DOHH2 (cell line): ENCODE measurements at regions not wholly inside any gene's neighbourhood (a gene's known extent, or its start where the extent isn't known, plus 50 kb on each side); places are given as distances from the start of the nearest gene placed in this dataset.

ENCODE experiments used
- H3F3A ChIP-seq: fragments of 200-600 bp; sonication (generic), shearing (Covaris generic); 2 replicates; pipeline ENCODE4 v1.6.0; 2016; ENCODE audit warnings: antibody characterized with exemption, mild to moderate bottlenecking; ENCODE audit not compliant: control insufficient read depth, insufficient read depth
- H3K27ac ChIP-seq: fragments of 200-600 bp; sonication (generic); 2 replicates; pipeline ENCODE4 v1.5.1; 2014; ENCODE audit warnings: low read depth, mild to moderate bottlenecking, low read length, moderate library complexity
- H3K27me3 ChIP-seq: fragments of 200-600 bp; sonication (generic); 2 replicates; pipeline ENCODE4 v1.6.1; 2014; ENCODE audit warnings: mild to moderate bottlenecking, low read length, mixed read lengths; ENCODE audit not compliant: control insufficient read depth
- H3K36me3 ChIP-seq: fragments of 200-600 bp; sonication (generic); 2 replicates; pipeline ENCODE4 v1.6.1; 2014; ENCODE audit warnings: mild to moderate bottlenecking, low read length, moderate library complexity, mixed read lengths; ENCODE audit not compliant: control insufficient read depth
- H3K4me1 ChIP-seq: fragments of 200-600 bp; sonication (generic); 2 replicates; pipeline ENCODE4 v1.6.1; 2014; ENCODE audit warnings: mild to moderate bottlenecking, low read length, mixed read lengths; ENCODE audit not compliant: control insufficient read depth
- H3K4me2 ChIP-seq: fragments of 200-600 bp; sonication (generic); 2 replicates; pipeline ENCODE4 v1.6.0; 2014; ENCODE audit warnings: mild to moderate bottlenecking, low read length, moderate library complexity
- H3K4me3 ChIP-seq: fragments of 200-600 bp; sonication (generic); 2 replicates; pipeline ENCODE4 v1.5.1; 2014; ENCODE audit warnings: mild to moderate bottlenecking, low read length, mixed read lengths
- H3K79me2 ChIP-seq: fragments of 200-600 bp; sonication (generic); 2 replicates; pipeline ENCODE4 v1.6.1; 2014; ENCODE audit warnings: mild to moderate bottlenecking, low read length, mixed read lengths; ENCODE audit not compliant: control insufficient read depth
- H3K9me2 ChIP-seq: fragments of 200-600 bp; sonication (generic); replicated peaks from 2 replicates; pipeline ENCODE4 v1.6.1; 2014; ENCODE audit warnings: mild to moderate bottlenecking, low read length, mixed read lengths; ENCODE audit not compliant: control insufficient read depth
- H3K9me3 ChIP-seq: fragments of 200-600 bp; sonication (generic); 2 replicates; pipeline ENCODE4 v1.6.1; 2014; ENCODE audit warnings: antibody characterized with exemption, low read length, mixed read lengths; ENCODE audit not compliant: control insufficient read depth, insufficient read depth
- H4K20me1 ChIP-seq: fragments of 200-600 bp; sonication (generic); 2 replicates; pipeline ENCODE4 v1.6.0; 2014; ENCODE audit warnings: low read depth, mild to moderate bottlenecking, antibody characterized with exemption, low read length, moderate library complexity; ENCODE audit not compliant: control insufficient read depth, insufficient read depth
- CTCF ChIP-seq: fragments of 200-600 bp; sonication (generic); IDR thresholded peaks from one replicate; pipeline ENCODE4 v1.5.1; 2014; ENCODE audit warnings: antibody characterized with exemption, mild to moderate bottlenecking, low read depth, low read length; ENCODE audit not compliant: poor library complexity, severe bottlenecking
- EZH2phosphoT487 ChIP-seq: fragments of 200-600 bp; sonication (generic); IDR thresholded peaks from 2 replicates; pipeline ENCODE4 v1.6.1; 2017; ENCODE audit warnings: borderline replicate concordance, mild to moderate bottlenecking, antibody characterized with exemption, low read length, moderate library complexity, mixed read lengths

GRCh38 chr1:163570071-163570470 is 248.3 kb downstream of the NUF2 start:
- Histone ChIP-seq H3K4me3 (no peak overlapping the region), H4K20me1 (no peaks in the 10 kb centered on the region), H3K9me3 (no peaks in the 10 kb centered on the region), H3K36me3 (no peaks in the 10 kb centered on the region), H3K27me3 (no peaks in the 10 kb centered on the region), H3K4me2 (no peak overlapping the region), H3K79me2 (no peaks in the 10 kb centered on the region), H3K27ac (no peak overlapping the region), H3K9me2 (no peaks in the 10 kb centered on the region), H3K4me1 (no peaks in the 10 kb centered on the region), H3F3A (no peaks in the 10 kb centered on the region)
- no peak for TF ChIP-seq CTCF
- TF ChIP-seq EZH2phosphoT487 = no peak

DNA sequence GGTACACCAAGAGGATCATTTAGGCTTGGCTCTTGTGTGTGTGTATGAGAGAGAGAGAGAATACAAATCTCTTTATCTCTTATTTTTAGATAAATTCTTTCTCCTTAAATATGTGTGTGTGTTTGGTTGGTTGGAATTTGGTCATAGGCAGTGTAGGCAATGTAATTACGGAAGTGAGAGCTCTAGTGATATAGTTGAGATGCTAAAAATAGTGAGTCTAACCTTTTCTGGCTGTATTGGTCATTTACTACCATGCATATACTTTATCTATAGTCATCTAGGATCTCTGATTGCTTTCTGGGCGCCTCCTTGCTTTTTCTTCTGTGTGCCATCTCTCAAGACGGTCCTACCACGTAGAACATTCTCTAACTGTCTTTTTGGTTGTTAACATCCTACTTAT is 250.2 kb downstream of the NUF2 start:
- no peaks in the 10 kb centered on the region for H3K27me3 ChIP-seq
- no peaks in the 10 kb centered on the region for H3K9me2 ChIP-seq
- H3K4me2 ChIP-seq = no peak overlapping the region
- H3K9me3 ChIP-seq = no peaks in the 10 kb centered on the region
- TF ChIP-seq EZH2phosphoT487 (no peak), CTCF (no peak)
- H3K4me3 ChIP-seq = no peak overlapping the region
- H4K20me1 ChIP-seq = no peaks in the 10 kb centered on the region
- no peaks in the 10 kb centered on the region for H3K36me3 ChIP-seq
- no peaks in the 10 kb centered on the region for H3K79me2 ChIP-seq
- peaks cover 7% of the 10 kb centered on the region for H3K4me1 ChIP-seq
- H3K27ac ChIP-seq = no peak overlapping the region
- no peaks in the 10 kb centered on the region for H3F3A ChIP-seq

DNA sequence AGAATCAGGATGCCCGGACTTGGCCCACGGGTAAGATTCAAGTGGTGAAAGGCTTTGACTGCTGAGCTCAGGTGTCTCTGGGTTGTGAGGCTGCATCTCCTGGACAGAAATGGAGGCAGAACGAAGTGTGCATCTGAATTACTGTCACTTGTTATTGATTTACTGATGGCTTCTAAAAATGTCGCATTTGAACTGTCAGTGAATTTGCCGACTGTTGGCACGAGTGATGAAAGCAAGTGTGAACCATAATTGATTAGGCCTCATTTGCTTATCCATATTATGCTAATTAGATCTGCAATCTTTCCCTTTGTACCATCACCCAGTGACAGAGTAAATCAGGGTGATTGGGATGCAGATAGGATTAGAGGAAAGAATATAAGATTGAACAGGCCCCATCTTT is 252.4 kb downstream of the NUF2 start:
- Histone ChIP-seq H3F3A (no peaks in the 10 kb centered on the region), H3K27ac (no peak overlapping the region), H3K4me2 (no peak overlapping the region), H3K36me3 (no peaks in the 10 kb centered on the region), H3K9me3 (no peaks in the 10 kb centered on the region), H3K27me3 (no peaks in the 10 kb centered on the region), H3K4me1 (peaks cover 7% of the 10 kb centered on the region), H3K9me2 (no peaks in the 10 kb centered on the region), H3K4me3 (no peak overlapping the region), H4K20me1 (no peaks in the 10 kb centered on the region), H3K79me2 (no peaks in the 10 kb centered on the region)
- TF ChIP-seq EZH2phosphoT487 (no peak), CTCF (no peak)

DNA sequence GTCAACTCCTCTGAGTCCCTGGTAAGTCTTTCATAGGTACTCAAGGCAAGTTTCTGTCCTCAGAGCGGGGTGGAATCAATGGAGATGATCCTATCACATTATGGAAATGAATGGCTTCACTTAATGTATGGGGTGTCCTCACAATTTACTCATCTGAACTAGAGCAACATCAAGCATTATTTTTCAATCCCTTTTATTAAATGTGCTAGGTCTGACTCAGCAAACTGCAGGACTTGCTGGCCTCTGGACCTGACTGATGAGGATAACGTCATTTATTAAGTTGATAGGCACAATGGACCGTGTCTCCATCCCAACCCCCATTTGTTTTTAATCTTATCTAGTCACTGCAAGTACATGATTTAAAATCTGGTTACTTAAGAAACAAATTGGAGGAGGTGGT is 259.2 kb downstream of the NUF2 start:
- Histone ChIP-seq H4K20me1 (no peaks in the 10 kb centered on the region), H3K4me3 (no peak overlapping the region), H3K27ac (no peak overlapping the region)

More for the DNA sequence above, 259.2 kb downstream of the NUF2 start:
- no peaks in the 10 kb centered on the region for H3K9me3 ChIP-seq
- TF ChIP-seq EZH2phosphoT487 = no peak
- TF ChIP-seq CTCF = no peak
- H3K27me3 ChIP-seq = no peaks in the 10 kb centered on the region
- no peaks in the 10 kb centered on the region for H3K9me2 ChIP-seq
- H3K4me1 ChIP-seq = peaks cover 7% of the 10 kb centered on the region
- H3K79me2 ChIP-seq = no peaks in the 10 kb centered on the region
- H3F3A ChIP-seq = no peaks in the 10 kb centered on the region
- H3K36me3 ChIP-seq = no peaks in the 10 kb centered on the region
- no peak overlapping the region for H3K4me2 ChIP-seq
